OCI-LY1 (cell line): ENCODE measurements at regions not wholly inside any gene's neighbourhood (a gene's known extent, or its start where the extent isn't known, plus 50 kb on each side); places are given as distances from the start of the nearest gene placed in this dataset.

ENCODE experiments used
- H2AFZ ChIP-seq: fragments of 200-600 bp; sonication (generic), shearing (Covaris generic); 2 replicates; pipeline ENCODE4 v1.6.0; 2014; ENCODE audit warnings: antibody characterized with exemption, mild to moderate bottlenecking, low read length
- H3F3A ChIP-seq: fragments of 200-600 bp; sonication (generic), shearing (Covaris generic); 2 replicates; pipeline ENCODE4 v1.6.0; 2014; ENCODE audit warnings: mild to moderate bottlenecking, antibody characterized with exemption, low read length, moderate library complexity; ENCODE audit not compliant: insufficient read depth
- H3K27ac ChIP-seq: fragments of 200-600 bp; sonication (generic); 2 replicates; pipeline ENCODE4 v1.5.1; 2014; ENCODE audit warnings: low read length, mixed run types, mild to moderate bottlenecking, low read depth; ENCODE audit not compliant: poor library complexity, severe bottlenecking
- H3K27me3 ChIP-seq: fragments of 200-600 bp; sonication (generic); 2 replicates; pipeline ENCODE4 v1.6.0; 2014; ENCODE audit warnings: antibody characterized with exemption, mild to moderate bottlenecking, low read length, moderate library complexity; ENCODE audit not compliant: insufficient read depth
- H3K36me3 ChIP-seq: fragments of 200-600 bp; sonication (generic); 2 replicates; pipeline ENCODE4 v1.6.1; 2014; ENCODE audit warnings: mild to moderate bottlenecking, antibody characterized with exemption, low read length, moderate library complexity, mixed read lengths; ENCODE audit not compliant: insufficient read depth
- H3K4me1 ChIP-seq: fragments of 200-600 bp; sonication (generic); 2 replicates; pipeline ENCODE4 v1.5.1; 2014; ENCODE audit warnings: mild to moderate bottlenecking, low read length, moderate library complexity; ENCODE audit not compliant: insufficient read depth, severe bottlenecking
- H3K4me2 ChIP-seq: fragments of 200-600 bp; sonication (generic), shearing (Covaris generic); 2 replicates; pipeline ENCODE4 v1.6.1; 2014; ENCODE audit warnings: low read length
- H3K4me3 ChIP-seq: fragments of 200-600 bp; sonication (generic); 2 replicates; pipeline ENCODE4 v1.5.1; 2014; ENCODE audit warnings: low read length, low read depth, mild to moderate bottlenecking, mixed read lengths; ENCODE audit not compliant: poor library complexity, severe bottlenecking
- H3K79me2 ChIP-seq: fragments of 200-600 bp; shearing (Covaris generic); 2 replicates; pipeline ENCODE4 v1.6.1; 2016; ENCODE audit warnings: mixed run types, low read length, mixed read lengths; ENCODE audit not compliant: insufficient read depth
- H3K9ac ChIP-seq: fragments of 200-600 bp; sonication (generic), shearing (Covaris generic); 2 replicates; pipeline ENCODE4 v1.6.1; 2014; ENCODE audit warnings: mild to moderate bottlenecking, low read length, mixed read lengths
- H3K9me2 ChIP-seq: fragments of 200-600 bp; sonication (generic), shearing (Covaris generic); 2 replicates; pipeline ENCODE4 v1.6.1; 2014; ENCODE audit warnings: low read depth, mild to moderate bottlenecking, low read length, mixed read lengths
- H3K9me3 ChIP-seq: fragments of 200-600 bp; shearing (Covaris generic); 2 replicates; pipeline ENCODE4 v1.6.1; 2014; ENCODE audit warnings: low read length, mixed read lengths
- H4K20me1 ChIP-seq: fragments of 200-600 bp; sonication (generic), shearing (Covaris generic); 2 replicates; pipeline ENCODE4 v1.6.0; 2016; ENCODE audit warnings: mild to moderate bottlenecking, low read length; ENCODE audit not compliant: insufficient read depth
- EZH2 ChIP-seq: fragments of 200-600 bp; sonication (generic), shearing (Covaris generic); IDR thresholded peaks from 2 replicates; pipeline ENCODE4 v1.8.0; 2017; ENCODE audit warnings: borderline replicate concordance, mixed run types, mild to moderate bottlenecking, antibody characterized with exemption, low read length, moderate library complexity, mixed read lengths
- TF ChIP-seq, protein P1 (sequence below): fragments of 200-600 bp; sonication (generic), shearing (Covaris generic); IDR thresholded peaks from 2 replicates; pipeline ENCODE4 v1.5.1; 2017; ENCODE audit warnings: mild to moderate bottlenecking, antibody characterized with exemption, low read length, moderate library complexity, mixed read lengths

- H3K9me2 ChIP-seq = no peaks in the 10 kb centered on the region; the same call in 1 of the 2 replicates
- no peaks in the 10 kb centered on the region for H3F3A ChIP-seq
- H4K20me1 ChIP-seq = no peaks in the 10 kb centered on the region
- no peaks in the 10 kb centered on the region for H3K9me3 ChIP-seq
- no peak overlapping the region for H3K27ac ChIP-seq
- no peaks in the 10 kb centered on the region for H3K36me3 ChIP-seq
- H3K79me2 ChIP-seq = no peaks in the 10 kb centered on the region
- no peaks in the 10 kb centered on the region for H3K27me3 ChIP-seq
- H3K4me3 ChIP-seq = no peak overlapping the region
- no peak overlapping the region for H3K4me2 ChIP-seq
- TF ChIP-seq, protein P1, sequence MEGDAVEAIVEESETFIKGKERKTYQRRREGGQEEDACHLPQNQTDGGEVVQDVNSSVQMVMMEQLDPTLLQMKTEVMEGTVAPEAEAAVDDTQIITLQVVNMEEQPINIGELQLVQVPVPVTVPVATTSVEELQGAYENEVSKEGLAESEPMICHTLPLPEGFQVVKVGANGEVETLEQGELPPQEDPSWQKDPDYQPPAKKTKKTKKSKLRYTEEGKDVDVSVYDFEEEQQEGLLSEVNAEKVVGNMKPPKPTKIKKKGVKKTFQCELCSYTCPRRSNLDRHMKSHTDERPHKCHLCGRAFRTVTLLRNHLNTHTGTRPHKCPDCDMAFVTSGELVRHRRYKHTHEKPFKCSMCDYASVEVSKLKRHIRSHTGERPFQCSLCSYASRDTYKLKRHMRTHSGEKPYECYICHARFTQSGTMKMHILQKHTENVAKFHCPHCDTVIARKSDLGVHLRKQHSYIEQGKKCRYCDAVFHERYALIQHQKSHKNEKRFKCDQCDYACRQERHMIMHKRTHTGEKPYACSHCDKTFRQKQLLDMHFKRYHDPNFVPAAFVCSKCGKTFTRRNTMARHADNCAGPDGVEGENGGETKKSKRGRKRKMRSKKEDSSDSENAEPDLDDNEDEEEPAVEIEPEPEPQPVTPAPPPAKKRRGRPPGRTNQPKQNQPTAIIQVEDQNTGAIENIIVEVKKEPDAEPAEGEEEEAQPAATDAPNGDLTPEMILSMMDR = no peak
- no peak for TF ChIP-seq EZH2
- H2AFZ ChIP-seq = no peak overlapping the region
- no peaks in the 10 kb centered on the region for H3K4me1 ChIP-seq
- H3K9ac ChIP-seq = no peak overlapping the region
Observed at GRCh38 chr7:41305001-41305400, 397.9 kb downstream of the INHBA start.

DNA sequence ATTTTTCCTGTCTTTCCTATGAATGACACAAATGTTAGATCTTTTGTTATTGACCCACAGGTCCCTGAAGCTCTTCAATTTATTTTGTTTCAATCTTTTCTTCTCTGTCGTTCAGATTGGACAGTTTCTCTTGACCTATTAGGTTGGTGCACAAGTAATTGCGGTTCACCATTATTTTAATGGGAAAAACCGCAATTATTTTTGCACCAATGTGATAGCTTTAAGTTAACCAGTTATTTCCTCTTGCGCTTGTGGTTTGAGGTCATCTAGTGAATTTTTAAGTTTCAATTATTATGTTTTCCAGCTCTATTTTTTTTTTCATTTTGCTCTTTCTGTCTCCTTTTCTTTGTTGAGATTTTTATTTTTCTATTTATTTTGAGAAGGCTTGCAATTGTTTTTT is 399.2 kb downstream of the INHBA start:
- H3F3A ChIP-seq = no peaks in the 10 kb centered on the region
- H3K27me3 ChIP-seq = no peaks in the 10 kb centered on the region
- no peak overlapping the region for H3K9ac ChIP-seq
- H2AFZ ChIP-seq = no peak overlapping the region
- H3K36me3 ChIP-seq = no peaks in the 10 kb centered on the region
- no peaks in the 10 kb centered on the region for H3K4me1 ChIP-seq
- no peak overlapping the region for H3K27ac ChIP-seq
- H3K9me3 ChIP-seq = no peaks in the 10 kb centered on the region
- TF ChIP-seq EZH2 = no peak
- TF ChIP-seq, protein P1 = no peak
- no peak overlapping the region for H3K4me3 ChIP-seq
- no peaks in the 10 kb centered on the region; the same call in 1 of the 2 replicates for H3K9me2 ChIP-seq
- H3K4me2 ChIP-seq = no peak overlapping the region
- H4K20me1 ChIP-seq = no peaks in the 10 kb centered on the region
- no peaks in the 10 kb centered on the region for H3K79me2 ChIP-seq

- H3F3A ChIP-seq = no peaks in the 10 kb centered on the region
- H3K27me3 ChIP-seq = no peaks in the 10 kb centered on the region
- no peak overlapping the region for H3K27ac ChIP-seq
- H3K36me3 ChIP-seq = no peaks in the 10 kb centered on the region
- H3K4me2 ChIP-seq = no peak overlapping the region
- no peaks in the 10 kb centered on the region for H3K9me2 ChIP-seq
- no peaks in the 10 kb centered on the region for H3K79me2 ChIP-seq
- H3K9me3 ChIP-seq = no peaks in the 10 kb centered on the region
- H3K4me3 ChIP-seq = no peak overlapping the region
- no peaks in the 10 kb centered on the region for H4K20me1 ChIP-seq
- no peak overlapping the region for H2AFZ ChIP-seq
- TF ChIP-seq, protein P1 = no peak
- TF ChIP-seq EZH2 = no peak
- no peak overlapping the region for H3K9ac ChIP-seq
- no peaks in the 10 kb centered on the region for H3K4me1 ChIP-seq
Observed at GRCh38 chr7:41298409-41298808, 404.5 kb downstream of the INHBA start.
